ENCODE measurements at regions not wholly inside any gene's neighbourhood (a gene's known extent, or its start where the extent isn't known, plus 50 kb on each side); places are given as distances from the start of the nearest gene placed in this dataset.

DNA sequence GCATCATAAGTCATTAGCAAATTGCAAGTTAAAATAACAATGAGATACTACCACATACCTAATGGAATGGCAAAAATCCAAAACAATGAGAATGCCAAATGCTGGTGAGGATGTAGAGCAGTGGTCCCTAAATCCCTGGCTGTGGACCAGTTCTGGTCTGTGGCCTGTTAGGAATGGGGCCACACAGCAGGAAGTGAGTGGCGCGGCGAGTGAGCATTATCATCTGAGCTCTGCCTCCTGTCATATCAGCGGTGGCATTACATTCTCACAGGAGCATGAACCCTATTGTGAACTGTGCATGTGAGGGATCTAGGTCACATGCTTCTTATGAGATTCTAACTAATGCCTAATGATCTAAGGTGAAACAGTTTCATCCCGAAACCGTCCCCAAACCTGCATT lies 1694.4 kb downstream of the EFNB2 start:
- no peak for TF ChIP-seq CTCF (IDR thresholded peaks at IDR 0.05; ENCODE audit: low read depth, low read length)
- TF ChIP-seq EZH2phosphoT487 (IDR thresholded peaks at IDR 0.05; ENCODE audit: low read depth), result no peak

All from OCI-LY3 (cell line).